PFSK-1 (cell line): ENCODE measurements at regions not wholly inside any gene's neighbourhood (a gene's known extent, or its start where the extent isn't known, plus 50 kb on each side); places are given as distances from the start of the nearest gene placed in this dataset.

ENCODE experiments used
- FOXP2 ChIP-seq: optimal IDR thresholded peaks from 2 replicates; pipeline ENCODE3; 2011; ENCODE audit warnings: borderline replicate concordance, control low read depth, inconsistent platforms; ENCODE audit not compliant: insufficient read depth; ENCODE audit errors: extremely low read length, extremely low read depth
- POLR2AphosphoS5 ChIP-seq: IDR thresholded peaks from 2 replicates; pipeline ENCODE4 v1.6.1; 2012; ENCODE audit warnings: low read depth, mild to moderate bottlenecking, control low read depth, low read length, moderate library complexity
- REST ChIP-seq, 2 experiments: IDR thresholded peaks; 2 replicates each; pipeline versions ENCODE4 v1.6.1 to v1.8.0; 2011 to 2012; ENCODE audit warnings: low read depth in 2 of 2, low read length in 2 of 2, control low read depth in 1 of 2, inconsistent platforms in 1 of 2, mild to moderate bottlenecking in 1 of 2, moderate library complexity in 1 of 2; ENCODE audit not compliant: insufficient read depth in 1 of 2
- SIN3A ChIP-seq: IDR thresholded peaks from 2 replicates; pipeline ENCODE4 v1.6.1; 2012; ENCODE audit warnings: mild to moderate bottlenecking, low read length, moderate library complexity, borderline replicate concordance; ENCODE audit not compliant: insufficient read depth
- TAF1 ChIP-seq: IDR thresholded peaks from 2 replicates; pipeline ENCODE4 v1.6.1; 2012; ENCODE audit warnings: low read length, control low read depth, borderline replicate concordance; ENCODE audit not compliant: insufficient read depth

GRCh38 chr16:80427795-80428194, 113.0 kb upstream of the DYNLRB2 start:
- TF ChIP-seq POLR2AphosphoS5, result no peak
- TF ChIP-seq REST (IDR thresholded peaks at IDR 0.05; ENCODE audit: insufficient read depth in 1 of 2, low read depth in 2 of 2, low read length in 2 of 2), result no peak
- TF ChIP-seq TAF1, result no peak
- TF ChIP-seq FOXP2, result no peak
- no peak for TF ChIP-seq SIN3A
